PFSK-1 (cell line): ENCODE measurements at regions not wholly inside any gene's neighbourhood (a gene's known extent, or its start where the extent isn't known, plus 50 kb on each side); places are given as distances from the start of the nearest gene placed in this dataset.

Experiments
- POLR2AphosphoS5 ChIP-seq: IDR thresholded peaks from 2 replicates; pipeline ENCODE4 v1.6.1; 2012; ENCODE audit warnings: low read depth, mild to moderate bottlenecking, control low read depth, low read length, moderate library complexity
- SIN3A ChIP-seq: IDR thresholded peaks from 2 replicates; pipeline ENCODE4 v1.6.1; 2012; ENCODE audit warnings: mild to moderate bottlenecking, low read length, moderate library complexity, borderline replicate concordance; ENCODE audit not compliant: insufficient read depth
- TAF1 ChIP-seq: IDR thresholded peaks from 2 replicates; pipeline ENCODE4 v1.6.1; 2012; ENCODE audit warnings: low read length, control low read depth, borderline replicate concordance; ENCODE audit not compliant: insufficient read depth
- TF ChIP-seq, protein P1 (sequence below), 2 experiments: IDR thresholded peaks; 2 replicates each; pipeline versions ENCODE4 v1.6.1 to v1.8.0; 2011 to 2012; ENCODE audit warnings: low read depth in 2 of 2, low read length in 2 of 2, control low read depth in 1 of 2, inconsistent platforms in 1 of 2, mild to moderate bottlenecking in 1 of 2, moderate library complexity in 1 of 2; ENCODE audit not compliant: insufficient read depth in 1 of 2

DNA sequence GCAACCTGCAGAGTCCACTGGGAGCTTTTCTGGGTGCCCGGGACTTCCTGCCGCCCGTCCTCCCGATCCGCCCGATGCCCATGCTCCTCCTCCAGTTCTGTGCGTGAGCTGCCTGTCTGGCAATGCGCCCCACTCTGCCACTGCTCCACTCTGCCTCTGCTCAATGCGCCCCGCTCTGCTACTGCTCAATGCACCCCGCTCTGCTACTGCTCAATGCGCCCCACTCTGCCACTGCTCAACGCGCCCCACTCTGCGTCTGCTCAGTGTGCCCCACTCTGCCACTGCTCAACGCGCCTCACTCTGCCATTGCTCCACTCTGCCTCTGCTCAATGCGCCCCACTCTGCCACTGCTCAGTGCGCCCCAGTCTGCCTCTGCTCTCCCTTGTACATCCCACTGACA lies 436.0 kb downstream of the NR2F1-AS1 start:
- no peak for TF ChIP-seq TAF1
- no peak for TF ChIP-seq POLR2AphosphoS5
- TF ChIP-seq, protein P1, sequence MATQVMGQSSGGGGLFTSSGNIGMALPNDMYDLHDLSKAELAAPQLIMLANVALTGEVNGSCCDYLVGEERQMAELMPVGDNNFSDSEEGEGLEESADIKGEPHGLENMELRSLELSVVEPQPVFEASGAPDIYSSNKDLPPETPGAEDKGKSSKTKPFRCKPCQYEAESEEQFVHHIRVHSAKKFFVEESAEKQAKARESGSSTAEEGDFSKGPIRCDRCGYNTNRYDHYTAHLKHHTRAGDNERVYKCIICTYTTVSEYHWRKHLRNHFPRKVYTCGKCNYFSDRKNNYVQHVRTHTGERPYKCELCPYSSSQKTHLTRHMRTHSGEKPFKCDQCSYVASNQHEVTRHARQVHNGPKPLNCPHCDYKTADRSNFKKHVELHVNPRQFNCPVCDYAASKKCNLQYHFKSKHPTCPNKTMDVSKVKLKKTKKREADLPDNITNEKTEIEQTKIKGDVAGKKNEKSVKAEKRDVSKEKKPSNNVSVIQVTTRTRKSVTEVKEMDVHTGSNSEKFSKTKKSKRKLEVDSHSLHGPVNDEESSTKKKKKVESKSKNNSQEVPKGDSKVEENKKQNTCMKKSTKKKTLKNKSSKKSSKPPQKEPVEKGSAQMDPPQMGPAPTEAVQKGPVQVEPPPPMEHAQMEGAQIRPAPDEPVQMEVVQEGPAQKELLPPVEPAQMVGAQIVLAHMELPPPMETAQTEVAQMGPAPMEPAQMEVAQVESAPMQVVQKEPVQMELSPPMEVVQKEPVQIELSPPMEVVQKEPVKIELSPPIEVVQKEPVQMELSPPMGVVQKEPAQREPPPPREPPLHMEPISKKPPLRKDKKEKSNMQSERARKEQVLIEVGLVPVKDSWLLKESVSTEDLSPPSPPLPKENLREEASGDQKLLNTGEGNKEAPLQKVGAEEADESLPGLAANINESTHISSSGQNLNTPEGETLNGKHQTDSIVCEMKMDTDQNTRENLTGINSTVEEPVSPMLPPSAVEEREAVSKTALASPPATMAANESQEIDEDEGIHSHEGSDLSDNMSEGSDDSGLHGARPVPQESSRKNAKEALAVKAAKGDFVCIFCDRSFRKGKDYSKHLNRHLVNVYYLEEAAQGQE (IDR thresholded peaks at IDR 0.05; ENCODE audit: insufficient read depth in 1 of 2, low read depth in 2 of 2, low read length in 2 of 2) = no peak
- no peak for TF ChIP-seq SIN3A
